ENCODE measurements at regions not wholly inside any gene's neighbourhood (a gene's known extent, or its start where the extent isn't known, plus 50 kb on each side); places are given as distances from the start of the nearest gene placed in this dataset.

GRCh38 chr3:144953959-144954358 lies 982.3 kb downstream of the DIPK2A start:
- TF ChIP-seq CTCF (conservative IDR thresholded peaks at IDR 0.05; ENCODE audit: low read depth in 2 of 2), result no peak
- no peak for TF ChIP-seq REST (IDR thresholded peaks at IDR 0.05; ENCODE audit: unreplicated experiment)
